Inferior parietal cortex (tissue), 1 donor: ENCODE measurements at regions not wholly inside any gene's neighbourhood (a gene's known extent, or its start where the extent isn't known, plus 50 kb on each side); places are given as distances from the start of the nearest gene placed in this dataset.

Source experiments
- DNase-seq: peaks from one replicate; pipeline ENCODE4 v3.0.0-alpha.2; 2016; ENCODE audit errors: extremely low spot score

DNA sequence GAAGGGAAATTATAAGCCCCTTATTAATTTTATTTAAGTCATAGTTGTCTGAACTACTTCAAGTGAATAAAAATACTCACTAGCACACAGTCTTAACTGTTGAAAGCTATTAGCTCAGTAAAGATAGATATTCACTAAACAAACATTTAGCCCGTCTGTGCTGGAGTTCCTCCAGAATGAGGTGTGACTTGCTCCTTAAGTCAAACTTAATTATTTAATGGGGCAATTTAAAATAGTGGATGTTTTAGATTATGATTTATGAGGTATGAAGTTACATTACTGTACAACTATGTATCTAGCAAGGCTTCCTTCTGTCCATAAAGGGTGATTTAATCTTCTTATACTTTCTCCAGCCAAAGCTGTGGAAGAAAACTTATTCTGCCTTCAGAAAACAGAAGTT is 414.0 kb upstream of the FLRT2 start:
- no peak for DNase-seq

DNA sequence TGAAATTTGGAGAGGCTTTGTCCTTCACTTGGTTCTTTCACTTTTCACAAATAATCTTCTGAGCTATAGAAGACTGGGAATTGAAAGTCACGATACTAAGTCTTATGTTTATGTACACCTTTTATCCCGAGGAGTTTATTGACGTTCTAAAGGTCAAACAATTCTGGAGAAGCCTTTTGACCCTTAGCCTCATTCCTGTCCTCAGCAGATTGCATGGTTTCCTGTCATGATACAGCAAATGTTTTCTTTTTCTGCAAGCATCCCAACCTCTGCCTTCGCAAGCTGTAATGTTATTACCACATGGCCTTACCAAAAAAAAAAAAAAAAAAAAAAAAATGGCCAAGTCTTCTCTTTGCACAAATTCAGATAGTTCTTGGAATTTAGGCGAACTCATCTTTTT is 411.7 kb upstream of the FLRT2 start:
- no peak for DNase-seq

- DNase-seq: no peak
Measured at GRCh38 chr14:85122690-85123089, 407.3 kb upstream of the FLRT2 start.

DNA sequence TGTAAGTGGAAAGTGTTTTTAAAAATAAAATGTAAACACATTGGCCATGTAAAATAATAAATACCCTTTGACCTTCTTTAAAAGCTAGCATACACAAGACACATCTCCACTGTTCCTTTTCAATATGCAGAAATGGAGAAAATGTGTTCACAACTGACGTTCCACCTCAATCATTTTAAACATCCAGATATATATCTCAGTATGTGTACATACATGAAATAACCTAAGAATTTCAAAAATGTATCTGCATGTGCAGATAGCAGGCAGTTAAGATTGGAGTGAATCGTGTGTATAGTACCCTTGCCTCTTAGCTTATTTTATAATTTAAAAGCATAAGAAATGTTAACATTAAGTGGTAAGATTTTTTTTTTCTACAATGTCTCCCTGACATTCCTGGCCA is 406.2 kb upstream of the FLRT2 start:
- no peak for DNase-seq

GRCh38 chr14:85124631-85125290 is 405.2 kb upstream of the FLRT2 start:
- DNase-seq: no peak

DNA sequence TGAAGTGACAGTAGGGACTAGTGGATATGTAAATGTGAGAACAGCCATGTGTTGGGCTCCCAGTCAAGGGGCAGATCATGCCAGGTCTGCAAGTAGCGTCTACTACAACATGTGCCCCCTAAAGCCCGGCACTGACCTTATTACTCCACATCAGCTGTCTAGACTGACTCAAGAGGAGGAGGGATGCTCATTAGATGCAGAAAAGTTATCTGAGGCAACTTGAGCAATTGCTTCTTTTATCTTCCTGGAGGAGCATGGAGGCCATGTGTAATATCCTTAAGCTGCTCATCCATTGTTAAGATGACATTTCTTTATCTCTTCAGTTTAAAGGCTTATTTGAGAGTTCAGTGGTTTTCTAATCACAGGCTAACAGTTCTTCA is 404.7 kb upstream of the FLRT2 start:
- DNase-seq: no peak

DNA sequence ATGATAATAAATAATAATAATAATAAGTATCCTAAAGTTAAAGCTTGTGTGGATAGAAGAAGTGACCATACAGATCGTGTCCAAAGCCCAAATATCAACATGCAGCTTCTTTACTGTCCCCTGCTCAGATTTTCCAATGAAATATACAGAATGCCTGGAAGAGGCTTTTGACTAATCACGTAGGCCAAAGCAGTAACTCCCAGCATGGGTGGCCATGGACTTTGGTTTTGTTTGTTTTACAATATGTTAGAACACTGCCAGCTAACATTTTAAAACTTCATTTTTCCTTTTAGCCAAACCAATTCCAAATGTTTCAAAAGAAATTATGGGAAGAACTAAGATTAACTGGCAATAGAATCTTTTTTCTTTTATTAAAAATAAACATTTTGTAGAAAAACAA is 400.0 kb upstream of the FLRT2 start:
- no peak for DNase-seq

GRCh38 chr14:85131226-85131922 is 398.6 kb upstream of the FLRT2 start:
- no peak for DNase-seq

- DNase-seq: no peak
Measured at GRCh38 chr14:85142982-85143381, 387.0 kb upstream of the FLRT2 start.

DNA sequence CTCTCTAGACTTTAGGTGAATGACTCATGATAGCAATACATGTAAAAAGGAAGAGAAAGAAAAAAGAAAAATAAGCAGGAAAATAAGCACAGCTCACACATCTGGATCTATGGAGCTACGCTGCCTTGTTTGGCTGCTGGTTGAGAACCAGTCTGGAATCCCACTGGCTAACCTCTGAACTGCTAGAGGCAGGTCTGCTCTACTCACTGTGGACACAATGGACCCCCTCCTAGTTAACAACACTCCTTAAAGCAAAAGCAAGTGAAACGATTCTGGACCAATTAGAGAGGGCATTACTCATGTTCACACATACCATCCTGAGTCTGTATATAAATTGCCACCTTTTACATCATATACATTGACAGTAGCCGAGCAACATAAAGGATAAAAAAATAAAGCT is 383.2 kb upstream of the FLRT2 start:
- DNase-seq: no peak

DNA sequence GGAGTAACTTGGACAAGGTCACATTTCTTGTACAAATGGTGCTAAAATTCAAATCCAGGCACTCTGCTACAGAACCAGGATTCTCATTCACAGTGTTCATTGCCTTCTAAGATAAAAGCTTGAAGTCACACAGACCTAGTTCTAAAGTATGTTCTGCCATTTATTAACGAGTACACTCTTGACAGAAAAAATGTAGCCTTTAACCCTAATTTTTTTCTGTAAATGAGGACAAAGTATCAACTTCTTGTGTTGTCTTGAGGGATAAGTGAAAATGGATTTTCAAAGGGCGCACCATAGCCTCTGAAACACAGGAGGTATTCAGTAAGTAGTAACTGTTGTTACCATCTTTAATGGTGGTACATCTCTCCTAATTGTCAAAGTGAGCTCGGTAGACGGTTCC is 379.8 kb upstream of the FLRT2 start:
- no peak for DNase-seq

DNA sequence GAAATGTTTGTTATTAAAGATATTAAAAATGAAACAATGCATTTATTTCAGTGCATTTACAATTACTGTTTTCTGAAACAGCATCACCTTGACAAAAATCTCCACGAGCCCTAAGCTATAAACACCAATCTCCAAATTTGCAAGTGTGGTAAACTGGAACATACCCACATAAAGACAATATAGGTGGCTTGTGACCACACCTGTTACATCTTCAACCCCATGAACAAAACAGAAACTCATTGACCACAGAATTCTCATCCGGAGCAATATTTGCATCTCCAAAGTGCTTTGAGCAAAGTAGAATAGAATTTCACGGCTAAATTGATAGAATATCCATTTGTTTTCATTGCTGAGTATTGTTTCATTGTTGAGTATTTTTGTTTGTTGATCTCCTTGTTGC is 375.2 kb upstream of the FLRT2 start:
- DNase-seq: no peak

DNA sequence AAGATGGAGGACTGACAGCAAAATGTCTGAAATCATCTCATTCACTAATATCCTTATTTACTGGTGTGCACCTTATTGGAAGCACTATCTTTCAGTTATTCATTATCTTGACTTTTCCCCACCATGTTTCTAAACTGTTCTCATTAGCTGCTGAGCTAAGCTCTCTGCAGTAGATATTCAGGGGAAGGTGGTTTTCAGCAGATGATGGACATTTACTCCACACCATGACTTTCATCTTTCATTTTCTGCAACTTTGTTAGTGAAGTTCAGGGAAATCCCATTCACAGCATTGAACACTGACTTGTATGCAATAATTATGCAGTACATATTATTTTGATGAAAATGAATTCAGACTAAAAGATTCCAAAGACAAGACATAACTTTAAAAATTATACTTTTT is 373.6 kb upstream of the FLRT2 start:
- no peak for DNase-seq

GRCh38 chr14:85159726-85160125 is 370.2 kb upstream of the FLRT2 start:
- no peak for DNase-seq

GRCh38 chr14:85165094-85165493 is 364.9 kb upstream of the FLRT2 start:
- no peak for DNase-seq

DNA sequence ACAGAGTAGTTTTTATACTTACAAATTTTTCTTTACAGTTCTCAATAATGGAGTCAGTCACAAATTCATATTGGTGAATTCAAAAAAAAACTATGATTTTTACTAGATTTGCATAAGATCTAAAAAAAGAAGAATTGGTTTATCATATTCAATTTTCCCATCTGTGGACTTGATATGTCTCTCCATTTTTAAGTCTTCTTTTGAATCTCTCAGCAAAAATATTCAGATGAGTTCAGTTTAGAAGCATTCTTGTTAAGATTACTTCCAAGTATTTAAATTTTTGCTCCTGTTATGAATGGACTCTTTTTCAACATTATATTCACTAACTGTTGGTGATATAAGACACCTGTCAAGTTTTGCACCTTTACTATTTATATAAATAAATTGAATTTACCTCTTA is 360.6 kb upstream of the FLRT2 start:
- DNase-seq: no peak

DNA sequence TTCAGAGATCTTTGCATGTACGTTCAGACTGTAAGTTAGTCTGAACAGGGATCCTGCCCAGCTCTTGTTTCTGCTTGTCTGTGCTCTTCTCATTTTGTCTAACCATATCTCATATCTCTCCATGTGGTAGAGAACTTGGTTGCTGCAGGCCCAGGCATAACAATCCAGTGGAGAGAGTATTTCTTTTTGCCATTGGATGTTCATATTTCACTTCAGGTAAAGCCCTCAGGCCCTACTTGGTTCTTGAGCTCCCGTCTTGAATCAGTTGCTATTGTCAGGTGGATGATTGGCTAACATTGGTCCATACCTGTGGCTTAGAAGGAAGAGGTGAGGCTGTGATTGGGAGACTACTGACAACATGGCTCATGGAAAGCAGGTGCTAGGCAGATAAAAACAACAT is 357.7 kb upstream of the FLRT2 start:
- DNase-seq: no peak

DNA sequence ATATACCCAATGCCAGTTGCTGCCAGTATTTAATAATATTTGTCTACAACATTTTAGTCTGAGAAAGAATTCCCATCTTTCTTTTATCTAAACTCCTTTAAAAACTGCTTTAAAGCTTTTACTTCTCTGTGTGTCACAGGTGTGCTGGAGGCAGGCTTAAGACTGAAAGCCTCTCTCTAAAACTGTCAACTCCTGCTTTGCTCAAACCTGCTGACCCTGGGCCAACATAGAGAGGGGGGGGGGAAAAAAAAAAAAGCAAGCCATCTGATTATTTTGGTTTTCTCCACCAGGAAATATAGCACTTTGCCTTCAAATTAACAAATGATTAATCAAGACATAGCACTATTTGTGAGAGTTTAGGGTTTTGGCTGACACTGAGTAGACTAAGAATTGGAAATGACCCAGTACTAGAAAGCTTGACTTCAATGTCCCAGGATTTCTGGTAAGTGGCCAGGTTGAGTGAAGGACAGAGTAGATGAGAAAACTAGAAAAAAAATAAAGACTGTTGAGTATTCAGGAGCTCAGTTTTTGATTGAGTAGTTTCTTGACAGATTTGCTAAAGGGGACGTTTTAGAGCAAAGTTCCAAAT is 357.0 kb upstream of the FLRT2 start:
- no peak for DNase-seq

DNA sequence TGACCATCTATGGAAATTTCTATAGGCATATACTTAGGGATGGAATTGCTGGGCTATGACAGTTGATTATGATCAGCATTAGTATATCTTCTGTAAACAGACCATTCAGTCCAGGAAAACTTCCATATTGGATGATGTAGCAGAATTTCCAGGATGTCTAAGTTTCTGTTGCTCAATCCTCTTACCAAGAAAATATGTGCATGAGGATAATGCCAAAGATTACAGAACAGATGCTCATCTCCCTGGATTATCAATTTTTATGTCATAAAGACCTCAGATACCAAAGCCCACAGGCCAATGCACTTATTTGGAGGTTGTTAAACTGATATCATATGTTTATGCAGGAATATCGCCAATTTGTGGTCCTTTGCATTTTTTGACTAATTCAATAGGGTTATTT is 354.4 kb upstream of the FLRT2 start:
- no peak for DNase-seq

DNA sequence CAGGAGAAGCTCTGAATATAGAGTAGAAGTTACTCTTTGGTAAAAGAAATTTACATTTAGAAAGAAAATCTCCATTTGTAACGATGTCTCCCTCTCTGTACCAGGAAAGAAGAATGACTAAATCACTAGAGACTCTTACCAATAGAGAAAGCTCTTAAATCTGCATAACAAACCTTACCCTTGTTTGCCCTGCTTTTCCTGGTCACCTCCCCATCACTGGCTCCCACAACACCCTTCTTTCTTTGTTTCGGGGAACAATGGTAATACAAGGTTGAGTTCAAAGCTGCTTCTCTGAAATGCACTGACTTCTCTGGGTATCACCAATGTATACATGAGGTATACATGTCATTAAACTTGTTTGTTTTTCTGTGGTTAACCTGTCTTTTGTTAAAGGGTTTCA is 351.1 kb upstream of the FLRT2 start:
- DNase-seq: no peak

DNA sequence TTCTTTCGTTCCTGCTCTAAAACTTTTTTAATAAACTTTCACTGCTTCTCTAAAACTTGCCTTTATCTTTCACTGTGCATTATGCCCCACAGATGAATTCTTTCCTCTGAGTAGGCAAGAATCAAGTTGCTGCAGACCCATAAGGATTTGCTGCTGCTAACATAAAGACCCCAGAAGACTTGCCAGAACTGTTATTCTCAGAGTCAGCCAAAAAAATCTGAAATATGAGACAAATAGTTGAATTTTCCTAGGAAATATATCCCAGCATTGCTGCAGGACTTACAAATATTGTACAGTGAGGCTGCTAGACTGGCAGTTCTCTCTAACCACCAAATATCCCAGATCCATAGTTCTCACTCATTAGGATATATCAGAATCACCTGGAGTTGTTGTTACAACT is 349.1 kb upstream of the FLRT2 start:
- DNase-seq: no peak

GRCh38 chr14:85182282-85182681 is 347.7 kb upstream of the FLRT2 start:
- DNase-seq: no peak

DNA sequence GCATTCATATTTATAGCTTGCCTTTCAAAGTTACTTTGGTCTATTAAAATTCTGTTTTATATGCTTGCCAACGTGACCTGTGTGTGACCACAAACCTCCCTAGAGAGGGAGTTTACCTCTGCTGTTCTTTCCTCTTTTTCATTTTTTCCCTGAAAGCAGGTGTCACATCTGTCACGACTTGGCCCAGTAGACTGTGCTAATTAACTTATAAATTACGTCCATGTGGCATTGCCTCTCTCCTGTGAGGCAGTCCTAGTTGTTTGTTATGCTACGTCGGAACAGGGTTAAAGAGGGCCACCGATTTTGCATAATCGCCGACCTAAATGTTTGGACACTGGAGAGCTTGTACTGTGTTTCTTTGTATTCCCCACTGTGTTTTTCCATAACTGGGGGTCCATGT is 343.9 kb upstream of the FLRT2 start:
- no peak for DNase-seq

DNA sequence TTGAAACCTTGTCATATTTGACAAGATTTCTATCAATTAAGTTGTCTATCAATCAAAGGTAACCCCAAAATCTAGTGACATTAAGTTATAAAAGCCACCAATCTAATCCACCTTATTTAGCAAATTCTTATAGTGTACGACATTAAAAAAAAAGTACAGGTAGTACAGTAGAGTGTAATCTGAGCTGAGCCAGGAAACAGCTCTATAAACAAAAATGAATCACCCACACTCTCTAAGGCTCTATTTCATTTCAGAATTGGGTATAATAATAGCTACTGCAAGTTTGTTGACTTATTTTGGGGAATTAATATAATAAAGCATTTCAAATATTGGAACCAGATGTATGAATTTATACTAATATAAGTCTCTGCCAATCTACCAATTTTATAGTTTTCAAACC is 342.4 kb upstream of the FLRT2 start:
- DNase-seq: no peak
